GM23338 (cell line): ENCODE measurements at regions not wholly inside any gene's neighbourhood (a gene's known extent, or its start where the extent isn't known, plus 50 kb on each side); places are given as distances from the start of the nearest gene placed in this dataset.
"Not testable (repeated sequence)": the region's sequence is repeated elsewhere in the genome, so short reads cannot be mapped to it uniquely, and the experiment has no call there.

ENCODE experiments used
- CREB1 ChIP-seq: fragments of 250-450 bp; sonication (Bioruptor Pico); IDR thresholded peaks from 2 replicates; pipeline ENCODE4 v1.5.0; 2020; ENCODE audit warnings: low read depth, mild to moderate bottlenecking, moderate library complexity
- EZH2 ChIP-seq: fragments of 200-600 bp; sonication (generic); IDR thresholded peaks from one replicate; pipeline ENCODE4 v1.8.0; 2017; ENCODE audit warnings: antibody characterized with exemption, mild to moderate bottlenecking, low read depth; ENCODE audit not compliant: unreplicated experiment
- EZH2phosphoT487 ChIP-seq: fragments of 200-600 bp; sonication (generic); IDR thresholded peaks from one replicate; pipeline ENCODE4 v1.8.1; 2018; ENCODE audit warnings: antibody characterized with exemption; ENCODE audit not compliant: unreplicated experiment
- JUNB ChIP-seq: IDR thresholded peaks from one replicate; pipeline ENCODE4 v1.6.1; 2016; ENCODE audit warnings: antibody characterized with exemption; ENCODE audit not compliant: unreplicated experiment
- NANOG ChIP-seq: IDR thresholded peaks from 2 replicates; pipeline ENCODE4 v1.6.1; 2016; ENCODE audit warnings: antibody characterized with exemption, borderline replicate concordance
- POLR2AphosphoS5 ChIP-seq: IDR thresholded peaks from 2 replicates; pipeline ENCODE4 v1.6.1; 2016; ENCODE audit warnings: antibody characterized with exemption, low read depth
- ZNF114 ChIP-seq: fragments of 250-450 bp; sonication (Bioruptor Pico); IDR thresholded peaks from 2 replicates; pipeline ENCODE4 v1.5.0; 2020; ENCODE audit warnings: mild to moderate bottlenecking, moderate library complexity
- TF ChIP-seq, protein P1 (sequence below), 2 experiments: fragments of 200-600 bp in 1 of 2; sonication (generic) in 1 of 2; conservative IDR thresholded peaks; 2 replicates each; pipeline versions ENCODE4 v1.5.1 to v1.6.1; 2016 to 2017; ENCODE audit warnings: antibody characterized with exemption in 2 of 2, low read depth in 2 of 2, mild to moderate bottlenecking in 2 of 2, moderate library complexity in 1 of 2
- TF ChIP-seq, protein P2 (sequence below): IDR thresholded peaks from one replicate; pipeline ENCODE4 v1.6.1; 2018; ENCODE audit warnings: antibody characterized with exemption; ENCODE audit not compliant: unreplicated experiment
- TF ChIP-seq, protein P3 (sequence below): IDR thresholded peaks from 2 replicates; pipeline ENCODE4 v1.6.1; 2016; ENCODE audit warnings: antibody characterized with exemption

DNA sequence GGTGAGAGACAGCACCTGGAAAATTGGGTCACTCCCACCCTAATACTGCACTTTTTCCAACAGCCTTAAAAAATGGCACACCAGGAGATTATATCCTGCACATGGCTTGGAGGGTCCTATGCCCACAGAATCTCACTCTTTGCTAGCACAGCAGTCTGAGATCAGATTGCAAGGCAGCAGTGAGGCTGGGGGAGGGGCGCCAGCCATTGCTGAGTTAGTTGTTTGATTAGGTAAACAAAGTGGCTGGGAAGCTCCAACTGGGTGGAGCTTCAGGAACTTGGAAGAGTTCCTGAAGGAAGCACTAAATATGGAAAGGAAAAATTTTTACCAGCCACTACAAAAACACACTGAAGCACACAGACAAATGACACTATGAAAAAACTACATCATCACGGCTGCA lies 91.1 kb upstream of the UTY start:
- TF ChIP-seq, protein P1, sequence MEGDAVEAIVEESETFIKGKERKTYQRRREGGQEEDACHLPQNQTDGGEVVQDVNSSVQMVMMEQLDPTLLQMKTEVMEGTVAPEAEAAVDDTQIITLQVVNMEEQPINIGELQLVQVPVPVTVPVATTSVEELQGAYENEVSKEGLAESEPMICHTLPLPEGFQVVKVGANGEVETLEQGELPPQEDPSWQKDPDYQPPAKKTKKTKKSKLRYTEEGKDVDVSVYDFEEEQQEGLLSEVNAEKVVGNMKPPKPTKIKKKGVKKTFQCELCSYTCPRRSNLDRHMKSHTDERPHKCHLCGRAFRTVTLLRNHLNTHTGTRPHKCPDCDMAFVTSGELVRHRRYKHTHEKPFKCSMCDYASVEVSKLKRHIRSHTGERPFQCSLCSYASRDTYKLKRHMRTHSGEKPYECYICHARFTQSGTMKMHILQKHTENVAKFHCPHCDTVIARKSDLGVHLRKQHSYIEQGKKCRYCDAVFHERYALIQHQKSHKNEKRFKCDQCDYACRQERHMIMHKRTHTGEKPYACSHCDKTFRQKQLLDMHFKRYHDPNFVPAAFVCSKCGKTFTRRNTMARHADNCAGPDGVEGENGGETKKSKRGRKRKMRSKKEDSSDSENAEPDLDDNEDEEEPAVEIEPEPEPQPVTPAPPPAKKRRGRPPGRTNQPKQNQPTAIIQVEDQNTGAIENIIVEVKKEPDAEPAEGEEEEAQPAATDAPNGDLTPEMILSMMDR (conservative IDR thresholded peaks at IDR 0.05; ENCODE audit: low read depth in 2 of 2), result not testable (repeated sequence)
- not testable (repeated sequence) for TF ChIP-seq POLR2AphosphoS5; NANOG; EZH2; EZH2phosphoT487; CREB1 (CRISPR knock-in tag); ZNF114; JUNB
- TF ChIP-seq, protein P2, sequence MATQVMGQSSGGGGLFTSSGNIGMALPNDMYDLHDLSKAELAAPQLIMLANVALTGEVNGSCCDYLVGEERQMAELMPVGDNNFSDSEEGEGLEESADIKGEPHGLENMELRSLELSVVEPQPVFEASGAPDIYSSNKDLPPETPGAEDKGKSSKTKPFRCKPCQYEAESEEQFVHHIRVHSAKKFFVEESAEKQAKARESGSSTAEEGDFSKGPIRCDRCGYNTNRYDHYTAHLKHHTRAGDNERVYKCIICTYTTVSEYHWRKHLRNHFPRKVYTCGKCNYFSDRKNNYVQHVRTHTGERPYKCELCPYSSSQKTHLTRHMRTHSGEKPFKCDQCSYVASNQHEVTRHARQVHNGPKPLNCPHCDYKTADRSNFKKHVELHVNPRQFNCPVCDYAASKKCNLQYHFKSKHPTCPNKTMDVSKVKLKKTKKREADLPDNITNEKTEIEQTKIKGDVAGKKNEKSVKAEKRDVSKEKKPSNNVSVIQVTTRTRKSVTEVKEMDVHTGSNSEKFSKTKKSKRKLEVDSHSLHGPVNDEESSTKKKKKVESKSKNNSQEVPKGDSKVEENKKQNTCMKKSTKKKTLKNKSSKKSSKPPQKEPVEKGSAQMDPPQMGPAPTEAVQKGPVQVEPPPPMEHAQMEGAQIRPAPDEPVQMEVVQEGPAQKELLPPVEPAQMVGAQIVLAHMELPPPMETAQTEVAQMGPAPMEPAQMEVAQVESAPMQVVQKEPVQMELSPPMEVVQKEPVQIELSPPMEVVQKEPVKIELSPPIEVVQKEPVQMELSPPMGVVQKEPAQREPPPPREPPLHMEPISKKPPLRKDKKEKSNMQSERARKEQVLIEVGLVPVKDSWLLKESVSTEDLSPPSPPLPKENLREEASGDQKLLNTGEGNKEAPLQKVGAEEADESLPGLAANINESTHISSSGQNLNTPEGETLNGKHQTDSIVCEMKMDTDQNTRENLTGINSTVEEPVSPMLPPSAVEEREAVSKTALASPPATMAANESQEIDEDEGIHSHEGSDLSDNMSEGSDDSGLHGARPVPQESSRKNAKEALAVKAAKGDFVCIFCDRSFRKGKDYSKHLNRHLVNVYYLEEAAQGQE, result not testable (repeated sequence)
- TF ChIP-seq, protein P3, sequence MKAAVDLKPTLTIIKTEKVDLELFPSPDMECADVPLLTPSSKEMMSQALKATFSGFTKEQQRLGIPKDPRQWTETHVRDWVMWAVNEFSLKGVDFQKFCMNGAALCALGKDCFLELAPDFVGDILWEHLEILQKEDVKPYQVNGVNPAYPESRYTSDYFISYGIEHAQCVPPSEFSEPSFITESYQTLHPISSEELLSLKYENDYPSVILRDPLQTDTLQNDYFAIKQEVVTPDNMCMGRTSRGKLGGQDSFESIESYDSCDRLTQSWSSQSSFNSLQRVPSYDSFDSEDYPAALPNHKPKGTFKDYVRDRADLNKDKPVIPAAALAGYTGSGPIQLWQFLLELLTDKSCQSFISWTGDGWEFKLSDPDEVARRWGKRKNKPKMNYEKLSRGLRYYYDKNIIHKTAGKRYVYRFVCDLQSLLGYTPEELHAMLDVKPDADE, result not testable (repeated sequence)
